A673 (cell line): ENCODE measurements at regions not wholly inside any gene's neighbourhood (a gene's known extent, or its start where the extent isn't known, plus 50 kb on each side); places are given as distances from the start of the nearest gene placed in this dataset.

Source experiments
- BruUV-seq: library from RNA; stranded (reverse); fragments of 400-500 nt; replicated peaks from 2 replicates; lab custom pipeline; 2021; lab: Mats Ljungman, UMichigan
- CTCF ChIA-PET: fragments of 300-600 bp; sonication (Branson Sonifier 250); formaldehyde crosslinking; loops from one replicate; lab custom pipeline; 2022; ENCODE audit warnings: antibody characterized with exemption; lab: Charles Lee
- POLR2A ChIA-PET: fragments of 300-600 bp; sonication (Branson Sonifier 250); formaldehyde crosslinking; loops from one replicate; lab custom pipeline; 2022; ENCODE audit warnings: antibody characterized with exemption; ENCODE audit not compliant: low non-redundant PET; lab: Charles Lee
- DNase-seq: peaks from one replicate; pipeline ENCODE4 v3.0.0-alpha.2; 2015; ENCODE audit warnings: low spot score
- H3K27ac ChIP-seq: fragments of 200-600 bp; sonication (generic); 2 replicates; pipeline ENCODE4 v1.5.1; 2016; ENCODE audit warnings: mixed run types, low read depth, mild to moderate bottlenecking, mixed read lengths, antibody characterized with exemption, low read length; ENCODE audit not compliant: poor library complexity, severe bottlenecking
- H3K27me3 ChIP-seq: fragments of 200-600 bp; sonication (generic); replicated peaks from 2 replicates; pipeline ENCODE4 v1.6.1; 2017; ENCODE audit warnings: mixed run types, low read depth, mild to moderate bottlenecking, mixed read lengths, antibody characterized with exemption, low read length; ENCODE audit not compliant: insufficient read depth, poor library complexity
- H3K36me3 ChIP-seq: fragments of 200-600 bp; sonication (generic); 2 replicates; pipeline ENCODE4 v1.6.1; 2016; ENCODE audit warnings: mixed run types, mild to moderate bottlenecking, mixed read lengths, antibody characterized with exemption, low read length; ENCODE audit not compliant: insufficient read depth, poor library complexity, severe bottlenecking
- H3K4me1 ChIP-seq: fragments of 200-600 bp; sonication (generic); 2 replicates; pipeline ENCODE4 v1.6.1; 2017; ENCODE audit warnings: mixed run types, mild to moderate bottlenecking, mixed read lengths, antibody characterized with exemption, low read length; ENCODE audit not compliant: insufficient read depth, poor library complexity, severe bottlenecking
- H3K4me3 ChIP-seq: fragments of 200-600 bp; sonication (generic); 2 replicates; pipeline ENCODE4 v1.5.1; 2016; ENCODE audit warnings: low read depth, mixed run types, mild to moderate bottlenecking, mixed read lengths, low read length; ENCODE audit not compliant: poor library complexity, severe bottlenecking
- H3K9me3 ChIP-seq: fragments of 200-600 bp; sonication (generic); 2 replicates; pipeline ENCODE4 v1.6.1; 2016; ENCODE audit warnings: mixed run types, low read depth, mild to moderate bottlenecking, mixed read lengths, antibody characterized with exemption, low read length; ENCODE audit not compliant: poor library complexity, severe bottlenecking
- CTCF ChIP-seq: fragments of 300-800, 200-600 bp; sonication (generic); conservative IDR thresholded peaks from 2 replicates; pipeline ENCODE4 v1.5.1; 2017; ENCODE audit warnings: low read depth, mild to moderate bottlenecking, antibody characterized with exemption, low read length, moderate library complexity, mixed read lengths
- EZH2 ChIP-seq: fragments of 200-600 bp; sonication (generic); IDR thresholded peaks from 2 replicates; pipeline ENCODE4 v1.6.1; 2017; ENCODE audit warnings: borderline replicate concordance, low read depth, mild to moderate bottlenecking, mixed read lengths, antibody characterized with exemption, low read length; ENCODE audit not compliant: poor library complexity, severe bottlenecking
- intact Hi-C: fragments of 100-400 bp; cut with micrococcal nuclease; formaldehyde crosslinking; loops from one replicate; pipeline ENCODE4 v1.10.0; 2022; ENCODE audit not compliant: unreplicated experiment

GRCh38 chr19:30696514-30696913 lies 324.3 kb downstream of the ZNF536 start:
- peak; percentile 67 for DNase-seq
- TF ChIP-seq CTCF (peak; percentile 73), EZH2 (no peak)
- ChIA-PET POLR2A (no interaction called here), CTCF (no interaction called here)
- no peaks in the 10 kb centered on the region for H3K9me3 ChIP-seq
- no peak overlapping the region for H3K4me3 ChIP-seq
- no peaks in the 10 kb centered on the region for H3K36me3 ChIP-seq
- intact Hi-C loops = loop anchor here (10.0 kb wide), 1 partner anchor 648 kb away; the partner anchor contains the start of gene TSHZ3
- no peak overlapping the region for H3K27ac ChIP-seq
- no TSS peak for BruUV-seq
- H3K27me3 ChIP-seq = no peaks in the 10 kb centered on the region
- H3K4me1 ChIP-seq = peaks cover 31% of the 10 kb centered on the region

DNA sequence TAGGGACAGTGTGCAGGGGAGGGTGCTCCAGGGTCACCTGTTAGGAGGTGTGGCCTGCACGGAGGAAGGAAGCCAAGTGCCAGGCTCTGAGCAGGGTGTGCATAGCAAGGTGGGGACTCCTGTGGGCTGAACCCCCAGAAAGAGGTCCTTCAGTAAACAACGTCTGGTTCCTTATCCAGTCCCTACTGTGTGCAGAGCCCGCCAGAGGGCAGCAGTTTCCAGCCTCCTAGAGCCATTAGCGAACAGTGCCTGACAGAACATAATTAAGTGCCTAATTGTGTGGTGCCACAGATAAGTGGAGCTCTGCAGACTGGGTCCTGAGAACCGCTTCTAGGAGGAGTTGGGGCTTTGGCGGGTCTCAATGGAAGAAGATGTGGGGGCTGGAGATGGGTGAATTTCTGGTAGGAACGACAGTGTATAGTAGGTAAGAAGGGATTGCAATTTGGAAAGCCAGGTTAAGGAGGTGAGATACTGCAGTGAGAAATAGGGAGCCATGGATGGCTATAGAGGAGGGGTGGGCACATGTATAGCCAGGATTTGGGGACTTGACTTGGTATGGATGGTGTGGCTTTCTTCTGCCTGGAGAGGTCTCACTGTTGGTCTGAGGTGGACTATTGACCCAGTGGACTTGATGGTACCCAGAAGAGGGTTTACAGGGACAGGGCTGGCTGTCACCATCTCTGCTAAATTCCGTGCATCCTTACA lies 323.1 kb downstream of the ZNF536 start:
- H3K9me3 ChIP-seq = no peaks in the 10 kb centered on the region
- no peaks in the 10 kb centered on the region for H3K27me3 ChIP-seq
- TF ChIP-seq EZH2 (no peak), CTCF (0 out of 2 replicates have a peak, but pooled peaks have one; percentile 15)
- no TSS peak for BruUV-seq
- no peak for DNase-seq
- peaks cover 39% of the 10 kb centered on the region for H3K4me1 ChIP-seq
- H3K4me3 ChIP-seq = no peak overlapping the region
- POLR2A ChIA-PET = no interaction called here
- intact Hi-C loops = loop anchor here (10.0 kb wide), 1 partner anchor 649 kb away; the partner anchor contains the start of gene TSHZ3
- CTCF ChIA-PET = no interaction called here
- no peak overlapping the region for H3K27ac ChIP-seq
- H3K36me3 ChIP-seq = no peaks in the 10 kb centered on the region

DNA sequence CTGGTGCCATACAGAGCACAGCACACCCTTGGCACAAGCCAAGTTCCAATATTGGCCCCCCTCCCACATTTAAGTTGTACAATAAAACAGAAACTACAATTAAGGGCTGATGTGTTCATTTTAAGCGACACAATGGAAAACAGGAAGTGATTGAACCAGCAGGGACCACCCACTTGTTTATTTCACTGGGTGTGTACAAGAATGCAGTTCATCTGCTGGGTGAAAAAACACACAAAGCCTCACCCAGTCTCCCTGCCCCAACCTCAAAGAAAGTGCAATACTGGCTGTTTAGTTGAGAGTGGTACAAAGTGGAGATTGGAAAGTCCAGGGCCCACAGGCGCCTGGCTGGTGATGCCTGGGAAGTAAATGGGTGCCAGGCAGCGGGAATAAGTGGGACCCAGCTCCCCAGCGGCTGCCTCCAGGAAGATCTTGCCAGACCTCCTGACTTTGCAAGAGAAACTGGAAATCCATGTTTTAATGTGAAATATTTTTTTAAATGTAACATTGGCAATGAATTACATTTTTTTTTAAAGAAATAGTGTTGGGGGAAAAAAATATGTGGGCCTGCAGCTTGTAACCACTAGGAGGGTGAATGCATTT lies 322.1 kb downstream of the ZNF536 start:
- no peaks in the 10 kb centered on the region for H3K36me3 ChIP-seq
- BruUV-seq = no TSS peak
- TF ChIP-seq EZH2 (no peak), CTCF (no peak)
- H3K27ac ChIP-seq = peak overlapping the region; percentile 32
- no peaks in the 10 kb centered on the region for H3K9me3 ChIP-seq
- H3K4me3 ChIP-seq = no peak overlapping the region
- ChIA-PET POLR2A (no interaction called here), CTCF (interaction anchor here (0.6 kb wide), 2 partner anchors 11 to 27 kb away, joined by 3 to 13 read pairs; no protein-coding TSS in a partner anchor)
- H3K27me3 ChIP-seq = no peaks in the 10 kb centered on the region
- peaks cover 39% of the 10 kb centered on the region for H3K4me1 ChIP-seq
- intact Hi-C loops = loop anchor here (5.0 to 10.0 kb wide), 2 partner anchors 651 to 1348 kb away; partner anchors contain the start of gene TSHZ3
- DNase-seq = no peak
